ENCODE measurements at regions not wholly inside any gene's neighbourhood (a gene's known extent, or its start where the extent isn't known, plus 50 kb on each side); places are given as distances from the start of the nearest gene placed in this dataset.
"Not testable (repeated sequence)": the region's sequence is repeated elsewhere in the genome, so short reads cannot be mapped to it uniquely, and the experiment has no call there.

GRCh38 chr9:14993901-14994554, 83.8 kb upstream of the FREM1 start:
- no TSS peak for BruUV-seq (replicated peaks)
- intact Hi-C loops (cut with micrococcal nuclease): no loop called here
- Mint-ChIP-seq H3K27ac (ENCODE audit: low read depth, unreplicated experiment) (no peak overlapping the region), H3K4me1 (ENCODE audit: insufficient read depth, unreplicated experiment) (no peaks in the 10 kb centered on the region), H3K27me3 (ENCODE audit: insufficient read depth, unreplicated experiment) (peaks cover 49% of the 10 kb centered on the region), H3K36me3 (ENCODE audit: insufficient read depth, unreplicated experiment) (no peaks in the 10 kb centered on the region), H3K9me3 (ENCODE audit: unreplicated experiment) (no peaks in the 10 kb centered on the region), H3K4me3 (ENCODE audit: unreplicated experiment) (no peak overlapping the region)
- ChIA-PET POLR2A (no interaction called here), CTCF (no interaction called here)
- DNase-seq (ENCODE audit: unreplicated experiment): no peak
- no peak for TF ChIP-seq CTCF (IDR thresholded peaks at IDR 0.05; ENCODE audit: unreplicated experiment)

GRCh38 chr9:14993061-14993800, 83.0 kb upstream of the FREM1 start:
- ChIA-PET POLR2A (no interaction called here), CTCF (no interaction called here)
- Mint-ChIP-seq H3K9me3 (ENCODE audit: unreplicated experiment) (no peaks in the 10 kb centered on the region), H3K4me3 (ENCODE audit: unreplicated experiment) (no peak overlapping the region), H3K4me1 (ENCODE audit: insufficient read depth, unreplicated experiment) (no peaks in the 10 kb centered on the region), H3K27ac (ENCODE audit: low read depth, unreplicated experiment) (no peak overlapping the region), H3K27me3 (ENCODE audit: insufficient read depth, unreplicated experiment) (peaks cover 53% of the 10 kb centered on the region), H3K36me3 (ENCODE audit: insufficient read depth, unreplicated experiment) (no peaks in the 10 kb centered on the region)
- no peak for TF ChIP-seq CTCF (IDR thresholded peaks at IDR 0.05; ENCODE audit: unreplicated experiment)
- no peak for DNase-seq (ENCODE audit: unreplicated experiment)
- intact Hi-C loops (cut with micrococcal nuclease): no loop called here
- BruUV-seq (replicated peaks): no TSS peak

GRCh38 chr9:14992516-14992915, 82.3 kb upstream of the FREM1 start:
- CTCF ChIA-PET: no interaction called here
- BruUV-seq (replicated peaks): no TSS peak
- H3K4me1 Mint-ChIP-seq (ENCODE audit: insufficient read depth, unreplicated experiment): no peaks in the 10 kb centered on the region
- H3K4me3 Mint-ChIP-seq (ENCODE audit: unreplicated experiment): no peak overlapping the region
- intact Hi-C loops (cut with micrococcal nuclease): no loop called here
- no peak overlapping the region for H3K27ac Mint-ChIP-seq (ENCODE audit: low read depth, unreplicated experiment)
- POLR2A ChIA-PET: no interaction called here
- no peak for TF ChIP-seq CTCF (IDR thresholded peaks at IDR 0.05; ENCODE audit: unreplicated experiment)
- no peak for DNase-seq (ENCODE audit: unreplicated experiment)
- H3K9me3 Mint-ChIP-seq (ENCODE audit: unreplicated experiment): no peaks in the 10 kb centered on the region
- no peaks in the 10 kb centered on the region for H3K36me3 Mint-ChIP-seq (ENCODE audit: insufficient read depth, unreplicated experiment)
- H3K27me3 Mint-ChIP-seq (ENCODE audit: insufficient read depth, unreplicated experiment): peaks cover 60% of the 10 kb centered on the region

GRCh38 chr9:14992081-14992480, 81.9 kb upstream of the FREM1 start:
- H3K27me3 Mint-ChIP-seq (ENCODE audit: insufficient read depth, unreplicated experiment): peaks cover 63% of the 10 kb centered on the region
- intact Hi-C loops (cut with micrococcal nuclease): no loop called here
- H3K4me3 Mint-ChIP-seq (ENCODE audit: unreplicated experiment): no peak overlapping the region
- no peak for TF ChIP-seq CTCF (IDR thresholded peaks at IDR 0.05; ENCODE audit: unreplicated experiment)
- POLR2A ChIA-PET: no interaction called here
- H3K36me3 Mint-ChIP-seq (ENCODE audit: insufficient read depth, unreplicated experiment): no peaks in the 10 kb centered on the region
- no peaks in the 10 kb centered on the region for H3K9me3 Mint-ChIP-seq (ENCODE audit: unreplicated experiment)
- no TSS peak for BruUV-seq (replicated peaks)
- H3K4me1 Mint-ChIP-seq (ENCODE audit: insufficient read depth, unreplicated experiment): no peaks in the 10 kb centered on the region
- H3K27ac Mint-ChIP-seq (ENCODE audit: low read depth, unreplicated experiment): no peak overlapping the region
- DNase-seq (ENCODE audit: unreplicated experiment): no peak
- CTCF ChIA-PET: no interaction called here

- DNase-seq (ENCODE audit: unreplicated experiment); POLR2A ChIA-PET; H3K4me1 Mint-ChIP-seq (ENCODE audit: insufficient read depth, unreplicated experiment); H3K4me3 Mint-ChIP-seq (ENCODE audit: unreplicated experiment); H3K9me3 Mint-ChIP-seq (ENCODE audit: unreplicated experiment); H3K27ac Mint-ChIP-seq (ENCODE audit: low read depth, unreplicated experiment); H3K36me3 Mint-ChIP-seq (ENCODE audit: insufficient read depth, unreplicated experiment); intact Hi-C loops (cut with micrococcal nuclease); BruUV-seq (replicated peaks); CTCF ChIA-PET: not testable (repeated sequence)
- H3K27me3 Mint-ChIP-seq (ENCODE audit: insufficient read depth, unreplicated experiment): peaks cover 62% of the 10 kb centered on the region
Measured at GRCh38 chr9:14990647-14991046, 80.4 kb upstream of the FREM1 start.

All from MCF 10A (cell line).